ENCODE measurements at regions not wholly inside any gene's neighbourhood (a gene's known extent, or its start where the extent isn't known, plus 50 kb on each side); places are given as distances from the start of the nearest gene placed in this dataset.

GRCh38 chr5:171661143-171661542 is 124.5 kb upstream of the SMIM23 start:
- ATAC-seq (no peak), DNase-seq (ENCODE audit: low read depth, low spot score) (no peak)
- no peaks in the 10 kb centered on the region for H3K4me1 ChIP-seq (ENCODE audit: control insufficient read depth, insufficient read depth, low read length)
- H3K4me3 ChIP-seq (ENCODE audit: low read depth in 2 of 2, low read length in 2 of 2) = no peak overlapping the region
- H3K9me3 ChIP-seq (ENCODE audit: control insufficient read depth, insufficient read depth, low read depth, low read length) = no peaks in the 10 kb centered on the region
- CTCF ChIA-PET = no interaction called here
- no peaks in the 10 kb centered on the region for H3K27me3 ChIP-seq (ENCODE audit: control insufficient read depth, insufficient read depth, low read length)
- in situ Hi-C loops (cut with HindIII; ENCODE audit: low pct_unique_long_range_greater_than_20kb, low sequenced_read_pairs) = no loop called here
- POLR2A ChIA-PET = no interaction called here
- intact Hi-C loops (cut with micrococcal nuclease; ENCODE audit: unreplicated experiment) = no loop called here
- H3K36me3 ChIP-seq (ENCODE audit: control insufficient read depth, insufficient read depth, low read length) = no peaks in the 10 kb centered on the region
- TF ChIP-seq POLR2AphosphoS5 (IDR thresholded peaks at IDR 0.05; ENCODE audit: low read depth, low read length) (no peak), TCF7L2 (IDR thresholded peaks at IDR 0.05; ENCODE audit: low read depth, low read length) (no peak), SIN3A (IDR thresholded peaks at IDR 0.05; ENCODE audit: borderline replicate concordance, insufficient read depth, low read depth, low read length) (no peak), REST (IDR thresholded peaks at IDR 0.05; ENCODE audit: insufficient read depth in 1 of 2, low read depth in 2 of 2, low read length in 1 of 2) (no peak), CTCF (IDR thresholded peaks at IDR 0.05) (no peak)
- BruUV-seq (replicated peaks) = no TSS peak
- no peak overlapping the region for H3K27ac ChIP-seq (ENCODE audit: low read length)

- CTCF ChIA-PET = interaction anchor here (0.6 kb wide), 1 partner anchor 296 kb away, joined by 5 read pairs; no protein-coding TSS in a partner anchor
- no TSS peak for BruUV-seq (replicated peaks)
- ATAC-seq (no peak), DNase-seq (ENCODE audit: low read depth, low spot score) (no peak)
- intact Hi-C loops (cut with micrococcal nuclease; ENCODE audit: unreplicated experiment) (no loop called here), in situ Hi-C loops (cut with HindIII; ENCODE audit: low pct_unique_long_range_greater_than_20kb, low sequenced_read_pairs) (no loop called here)
- Histone ChIP-seq H3K4me3 (ENCODE audit: low read depth in 2 of 2, low read length in 2 of 2) (no peak overlapping the region), H3K9me3 (ENCODE audit: control insufficient read depth, insufficient read depth, low read depth, low read length) (no peaks in the 10 kb centered on the region), H3K36me3 (ENCODE audit: control insufficient read depth, insufficient read depth, low read length) (no peaks in the 10 kb centered on the region), H3K27ac (ENCODE audit: low read length) (no peak overlapping the region), H3K27me3 (ENCODE audit: control insufficient read depth, insufficient read depth, low read length) (no peaks in the 10 kb centered on the region), H3K4me1 (ENCODE audit: control insufficient read depth, insufficient read depth, low read length) (no peaks in the 10 kb centered on the region)
- POLR2A ChIA-PET = interaction anchor here (0.6 kb wide), 1 partner anchor 194 kb away, joined by 3 read pairs; no protein-coding TSS in a partner anchor
- no peak for TF ChIP-seq SIN3A (IDR thresholded peaks at IDR 0.05; ENCODE audit: borderline replicate concordance, insufficient read depth, low read depth, low read length)
- TF ChIP-seq TCF7L2 (IDR thresholded peaks at IDR 0.05; ENCODE audit: low read depth, low read length) = no peak
- TF ChIP-seq POLR2AphosphoS5 (IDR thresholded peaks at IDR 0.05; ENCODE audit: low read depth, low read length) = no peak
- no peak for TF ChIP-seq CTCF (IDR thresholded peaks at IDR 0.05)
- no peak for TF ChIP-seq REST (IDR thresholded peaks at IDR 0.05; ENCODE audit: insufficient read depth in 1 of 2, low read depth in 2 of 2, low read length in 1 of 2)
Measured at GRCh38 chr5:171663311-171664085, 122.1 kb upstream of the SMIM23 start.

Measured in Panc1 (cell line).